ENCODE measurements at regions not wholly inside any gene's neighbourhood (a gene's known extent, or its start where the extent isn't known, plus 50 kb on each side); places are given as distances from the start of the nearest gene placed in this dataset.
"Not testable (repeated sequence)": the region's sequence is repeated elsewhere in the genome, so short reads cannot be mapped to it uniquely, and the experiment has no call there.

DNA sequence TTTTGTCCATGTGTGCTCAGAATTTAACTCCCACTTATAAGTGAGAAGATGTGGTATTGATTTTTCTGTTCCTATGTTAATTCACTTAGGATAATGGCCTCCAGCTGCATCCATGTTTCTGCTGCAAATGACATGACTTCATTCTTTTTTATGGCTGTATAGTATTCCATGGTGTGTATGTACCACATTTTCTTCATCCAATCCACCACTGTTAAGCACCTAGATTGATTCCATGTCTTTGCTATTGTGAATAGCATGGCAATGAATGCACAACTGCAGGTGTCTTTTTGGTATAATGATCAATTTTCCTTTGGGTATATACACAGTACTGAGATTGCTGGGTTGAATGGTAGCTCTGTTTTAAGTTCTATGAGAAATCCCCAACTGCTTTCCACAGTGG is 657.7 kb downstream of the ETNK1 start:
- H3K4me3 ChIP-seq (ENCODE audit: low read length): no peak overlapping the region
- H3K27ac ChIP-seq (ENCODE audit: low read length): no peak overlapping the region
- no peaks in the 10 kb centered on the region for H3K79me2 ChIP-seq (replicated peaks; ENCODE audit: insufficient read depth, low read length)
- no peaks in the 10 kb centered on the region for H3K27me3 ChIP-seq (ENCODE audit: insufficient read depth, low read depth, low read length)
- no peaks in the 10 kb centered on the region for H3K36me3 ChIP-seq (ENCODE audit: insufficient read depth, low read length)
- no peak overlapping the region for H2AFZ ChIP-seq (ENCODE audit: low read depth, low read length)
- H3K9ac ChIP-seq (ENCODE audit: low read length): no peak overlapping the region
- no peaks in the 10 kb centered on the region for H3K9me3 ChIP-seq (ENCODE audit: low read length)
- no peaks in the 10 kb centered on the region for H3F3A ChIP-seq (ENCODE audit: insufficient read depth, low read length, poor library complexity, severe bottlenecking)
- no peaks in the 10 kb centered on the region for H3K9me2 ChIP-seq (ENCODE audit: insufficient read depth, low read length)
- no peak overlapping the region for H3K4me2 ChIP-seq (ENCODE audit: low read length)
- no peaks in the 10 kb centered on the region for H4K20me1 ChIP-seq (ENCODE audit: insufficient read depth)
- TF ChIP-seq RAD21 (conservative IDR thresholded peaks at IDR 0.05): no peak
- no peak for TF ChIP-seq TAF1 (IDR thresholded peaks at IDR 0.05; ENCODE audit: low read depth)
- TF ChIP-seq POLR2AphosphoS5 (IDR thresholded peaks at IDR 0.05): no peak
- TF ChIP-seq EP300 (conservative IDR thresholded peaks at IDR 0.05; ENCODE audit: poor library complexity, severe bottlenecking): no peak
- no peak for TF ChIP-seq REST (IDR thresholded peaks at IDR 0.05; ENCODE audit: borderline replicate concordance)
- no peak for TF ChIP-seq MXI1 (conservative IDR thresholded peaks at IDR 0.05; ENCODE audit: poor library complexity, severe bottlenecking)
- TF ChIP-seq EZH2 (IDR thresholded peaks at IDR 0.05; ENCODE audit: borderline replicate concordance, insufficient read depth, low read length, poor library complexity, severe bottlenecking): no peak
- no peak for TF ChIP-seq CTCF (IDR thresholded peaks at IDR 0.05; ENCODE audit: poor library complexity, severe bottlenecking)
- no peak for TF ChIP-seq SMC3 (conservative IDR thresholded peaks at IDR 0.05; ENCODE audit: poor library complexity)

DNA sequence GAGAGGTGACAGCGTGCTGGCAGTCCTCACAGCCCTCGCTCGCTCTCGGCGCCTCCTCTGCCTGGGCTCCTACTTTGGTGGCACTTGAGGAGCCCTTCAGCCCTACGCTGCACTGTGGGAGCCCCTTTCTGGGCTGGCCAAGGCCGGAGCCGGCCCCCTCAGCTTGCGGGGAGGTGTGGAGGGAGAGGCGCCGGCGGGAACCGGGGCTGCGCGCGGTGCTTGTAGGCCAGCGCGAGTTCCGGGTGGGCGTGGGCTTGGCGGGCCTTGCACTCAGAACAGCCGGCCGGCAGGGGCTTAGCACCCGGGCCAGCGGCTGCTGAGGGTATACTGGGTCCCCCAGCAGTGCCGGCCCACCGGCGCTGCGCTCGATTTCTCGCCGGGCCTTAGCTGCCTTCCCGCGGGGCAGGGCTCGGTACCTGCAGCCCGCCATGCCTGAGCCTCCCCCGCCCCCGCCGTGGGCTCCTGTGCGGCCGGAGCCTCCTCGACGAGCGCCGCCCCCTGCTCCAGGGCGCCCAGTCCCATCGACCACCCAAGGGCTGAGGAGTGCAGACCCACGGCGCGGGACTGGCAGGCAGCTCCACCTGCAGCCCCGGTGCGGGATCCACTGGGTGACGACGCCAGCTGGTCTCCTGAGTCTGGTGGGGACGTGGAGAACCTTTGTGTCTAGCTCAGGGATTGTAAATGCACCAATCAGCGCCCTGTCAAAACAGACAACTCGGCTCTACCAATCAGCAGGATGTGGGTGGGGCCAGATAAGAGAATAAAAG is 661.0 kb downstream of the ETNK1 start:
- H3K9me3 ChIP-seq (ENCODE audit: low read length); H4K20me1 ChIP-seq (ENCODE audit: insufficient read depth); H3K27me3 ChIP-seq (ENCODE audit: insufficient read depth, low read depth, low read length); H3K79me2 ChIP-seq (replicated peaks; ENCODE audit: insufficient read depth, low read length); H3K9ac ChIP-seq (ENCODE audit: low read length); H2AFZ ChIP-seq (ENCODE audit: low read depth, low read length); H3K27ac ChIP-seq (ENCODE audit: low read length); H3K4me2 ChIP-seq (ENCODE audit: low read length); H3K9me2 ChIP-seq (ENCODE audit: insufficient read depth, low read length); H3K4me3 ChIP-seq (ENCODE audit: low read length); H3K36me3 ChIP-seq (ENCODE audit: insufficient read depth, low read length); H3F3A ChIP-seq (ENCODE audit: insufficient read depth, low read length, poor library complexity, severe bottlenecking): not testable (repeated sequence)

All from neural cell (in vitro differentiated cells).